CD14-positive monocyte (primary cell): ENCODE measurements at regions not wholly inside any gene's neighbourhood (a gene's known extent, or its start where the extent isn't known, plus 50 kb on each side); places are given as distances from the start of the nearest gene placed in this dataset.

Experiments
- DNase-seq, 3 donors: peaks; one replicate each; pipeline ENCODE4 v3.0.0-alpha.2; 2011 to 2022
- H2AFZ ChIP-seq: 2 replicates; pipeline ENCODE4 v1.6.0; 2012; ENCODE audit warnings: mild to moderate bottlenecking, low read depth, low read length, inconsistent platforms; ENCODE audit not compliant: insufficient read depth, poor library complexity, severe bottlenecking
- H3K27ac ChIP-seq, 2 donors: 1 replicate in 1 of 2; 2 replicates in 1 of 2; pipeline ENCODE4 v1.5.1; 2012 to 2013; ENCODE audit warnings: low read length in 2 of 2, control low read depth in 1 of 2, inconsistent platforms in 1 of 2, low read depth in 1 of 2, mild to moderate bottlenecking in 1 of 2
- H3K27me3 ChIP-seq, 2 donors: one replicate each; pipeline versions ENCODE4 v1.6.0 to v1.6.1; 2011 to 2013; ENCODE audit warnings: low read length in 2 of 2; ENCODE audit not compliant: control insufficient read depth in 2 of 2, insufficient read depth in 2 of 2
- H3K36me3 ChIP-seq, 2 donors: replicated peaks in 1 of 2; 1 replicate in 1 of 2; 2 replicates in 1 of 2; pipeline versions ENCODE4 v1.5.1 to v1.6.1; 2012 to 2013; ENCODE audit warnings: low read length in 2 of 2, control low read depth in 1 of 2, inconsistent platforms in 1 of 2, mild to moderate bottlenecking in 1 of 2; ENCODE audit not compliant: insufficient read depth in 2 of 2, control insufficient read depth in 1 of 2
- H3K4me1 ChIP-seq, 2 donors: 1 replicate in 1 of 2; 2 replicates in 1 of 2; pipeline versions ENCODE4 v1.5.1 to v1.6.1; 2012 to 2013; ENCODE audit warnings: low read length in 2 of 2, control low read depth in 1 of 2, inconsistent platforms in 1 of 2, mild to moderate bottlenecking in 1 of 2, moderate library complexity in 1 of 2; ENCODE audit not compliant: insufficient read depth in 2 of 2, control insufficient read depth in 1 of 2
- H3K4me2 ChIP-seq: replicated peaks from 2 replicates; pipeline ENCODE3; 2012; ENCODE audit warnings: low read length, moderate library complexity, mild to moderate bottlenecking; ENCODE audit not compliant: poor library complexity, severe bottlenecking; ENCODE audit errors: extremely low read depth
- H3K4me3 ChIP-seq, 3 experiments: fragments of 200-600 bp in 1 of 3; sonication (generic) in 1 of 3; replicated peaks in 1 of 3; 1 replicate in 2 of 3; 2 replicates in 1 of 3; pipeline ENCODE4 v1.5.1; 2011 to 2013; ENCODE audit warnings: low read length in 3 of 3, mild to moderate bottlenecking in 3 of 3, control low read depth in 2 of 3, low read depth in 2 of 3, inconsistent platforms in 1 of 3, moderate library complexity in 1 of 3
- H3K79me2 ChIP-seq: 2 replicates; pipeline ENCODE4 v1.6.0; 2012; ENCODE audit warnings: mild to moderate bottlenecking, control low read depth, inconsistent platforms, low read length, moderate library complexity; ENCODE audit not compliant: insufficient read depth
- H3K9ac ChIP-seq: 2 replicates; pipeline ENCODE4 v1.6.0; 2017; ENCODE audit warnings: low read length, mild to moderate bottlenecking; ENCODE audit not compliant: insufficient read depth, poor library complexity, severe bottlenecking
- H3K9me3 ChIP-seq, 2 donors: replicated peaks in 1 of 2; 1 replicate in 1 of 2; 2 replicates in 1 of 2; pipeline versions ENCODE4 v1.5.1 to v1.6.1; 2012 to 2013; ENCODE audit warnings: low read length in 2 of 2, control low read depth in 1 of 2; ENCODE audit not compliant: control insufficient read depth in 1 of 2, insufficient read depth in 1 of 2
- H4K20me1 ChIP-seq: 2 replicates; pipeline ENCODE4 v1.6.0; 2012; ENCODE audit warnings: mild to moderate bottlenecking, low read length, control low read depth, moderate library complexity; ENCODE audit not compliant: insufficient read depth
- H3K27ac Mint-ChIP-seq, 7 donors: one replicate each; pipeline ENCODE4 v1.8.0; 2020; ENCODE audit warnings: mild to moderate bottlenecking in 7 of 7, mixed read lengths in 7 of 7, moderate library complexity in 6 of 7, inconsistent platforms in 2 of 7
- H3K27me3 Mint-ChIP-seq, 3 donors: one replicate each; pipeline ENCODE4 v1.8.0; 2021 to 2022; ENCODE audit warnings: low read depth in 3 of 3, mild to moderate bottlenecking in 3 of 3, mixed read lengths in 3 of 3, moderate library complexity in 3 of 3, inconsistent platforms in 1 of 3
- H3K36me3 Mint-ChIP-seq, 2 donors: one replicate each; pipeline ENCODE4 v1.8.0; 2020; ENCODE audit warnings: mixed read lengths in 2 of 2, inconsistent platforms in 1 of 2, mild to moderate bottlenecking in 1 of 2
- H3K4me1 Mint-ChIP-seq: one replicate; pipeline ENCODE4 v1.8.0; 2020; ENCODE audit warnings: mild to moderate bottlenecking, mixed read lengths
- H3K4me3 Mint-ChIP-seq, 2 donors: one replicate each; pipeline ENCODE4 v1.8.0; 2020; ENCODE audit warnings: mild to moderate bottlenecking in 2 of 2, mixed read lengths in 2 of 2, moderate library complexity in 1 of 2
- H3K9me3 Mint-ChIP-seq, 7 donors: one replicate each; pipeline ENCODE4 v1.8.0; 2020 to 2022; ENCODE audit warnings: mixed read lengths in 7 of 7, mild to moderate bottlenecking in 6 of 7, moderate library complexity in 6 of 7, inconsistent platforms in 2 of 7
- CTCF ChIP-seq: fragments of 200-600 bp; IDR thresholded peaks from one replicate; pipeline ENCODE4 v1.8.0; 2022; ENCODE audit warnings: antibody characterized with exemption, mild to moderate bottlenecking
- WGBS: methylation state at CpG from one replicate; pipeline ENCODE4 v1.1.5; 2013; ENCODE audit warnings: missing lambda C conversion rate; ENCODE audit not compliant: insufficient coverage; 5-methylcytosine and 5-hydroxymethylcytosine counted together
- intact Hi-C, 2 donors: fragments of 100-400 bp; cut with micrococcal nuclease; formaldehyde crosslinking; loops; one replicate each; pipeline versions ENCODE4 v1.15.0 to v1.15.1; 2023

- Histone ChIP-seq H3K4me1 (no peaks in the 10 kb centered on the region), H3K9ac (no peak overlapping the region), H3K4me3 (no peak overlapping the region), H4K20me1 (no peaks in the 10 kb centered on the region), H3K9me3 (peaks cover 0 to 3% of the 10 kb centered on the region in 2 donors), H3K36me3 (no peaks in the 10 kb centered on the region), H3K79me2 (no peaks in the 10 kb centered on the region), H3K4me2 (no peak overlapping the region), H3K27ac (no peak overlapping the region), H2AFZ (no peak overlapping the region), H3K27me3 (no peaks in the 10 kb centered on the region)
- intact Hi-C loops: no loop called here
- TF ChIP-seq CTCF: no peak
- no peaks in the 10 kb centered on the region for H3K4me1 Mint-ChIP-seq
- H3K36me3 Mint-ChIP-seq: no peaks in the 10 kb centered on the region
- 86% methylated on average over 1 of the region's 1 CpG for WGBS
- DNase-seq: no peak
- peaks cover 2 to 12% (median 7%) of the 10 kb centered on the region in 7 donors for H3K9me3 Mint-ChIP-seq
- no peak overlapping the region for H3K4me3 Mint-ChIP-seq
- no peaks in the 10 kb centered on the region for H3K27me3 Mint-ChIP-seq
- H3K27ac Mint-ChIP-seq: no peak overlapping the region
Observed at GRCh38 chr1:170265234-170265633, 119.5 kb downstream of the NTMT2 start.

GRCh38 chr1:170267317-170267716 lies 121.6 kb downstream of the NTMT2 start:
- H3K9me3 Mint-ChIP-seq: peaks cover 2 to 10% (median 5%) of the 10 kb centered on the region in 7 donors
- Histone ChIP-seq H3K36me3 (no peaks in the 10 kb centered on the region), H3K9me3 (peaks cover 0 to 3% of the 10 kb centered on the region in 2 donors), H3K27me3 (no peaks in the 10 kb centered on the region), H2AFZ (no peak overlapping the region), H3K9ac (no peak overlapping the region), H3K4me3 (no peak overlapping the region), H3K4me2 (no peak overlapping the region), H3K79me2 (no peaks in the 10 kb centered on the region), H4K20me1 (no peaks in the 10 kb centered on the region), H3K4me1 (no peaks in the 10 kb centered on the region), H3K27ac (no peak overlapping the region)
- H3K4me3 Mint-ChIP-seq: no peak overlapping the region
- TF ChIP-seq CTCF: no peak
- no peak overlapping the region for H3K27ac Mint-ChIP-seq
- no peaks in the 10 kb centered on the region for H3K27me3 Mint-ChIP-seq
- H3K36me3 Mint-ChIP-seq: no peaks in the 10 kb centered on the region
- DNase-seq: no peak
- no peaks in the 10 kb centered on the region for H3K4me1 Mint-ChIP-seq
- intact Hi-C loops: no loop called here
